OCI-LY7 (cell line): ENCODE measurements at regions not wholly inside any gene's neighbourhood (a gene's known extent, or its start where the extent isn't known, plus 50 kb on each side); places are given as distances from the start of the nearest gene placed in this dataset.

Experiments
- CTCF ChIP-seq: fragments of 200-600 bp; sonication (generic); conservative IDR thresholded peaks from 2 replicates; pipeline ENCODE4 v1.5.1; 2014; ENCODE audit warnings: mild to moderate bottlenecking, antibody characterized with exemption, low read length, moderate library complexity, mixed read lengths
- EZH2phosphoT487 ChIP-seq: fragments of 200-600 bp; sonication (generic); IDR thresholded peaks from 2 replicates; pipeline ENCODE4 v1.6.1; 2018; ENCODE audit warnings: low read depth, borderline replicate concordance, mild to moderate bottlenecking, mixed run types, antibody characterized with exemption, low read length, moderate library complexity, mixed read lengths

- TF ChIP-seq EZH2phosphoT487 (no peak), CTCF (no peak)
Observed at GRCh38 chr11:122434786-122435185, 220.7 kb upstream of the UBASH3B start.
